ENCODE measurements at regions not wholly inside any gene's neighbourhood (a gene's known extent, or its start where the extent isn't known, plus 50 kb on each side); places are given as distances from the start of the nearest gene placed in this dataset.

- DNase-seq = no peak
- H3K9me3 Mint-ChIP-seq = no peaks in the 10 kb centered on the region
- H3K27me3 Mint-ChIP-seq = peaks cover 3% of the 10 kb centered on the region
- H3K4me3 Mint-ChIP-seq = no peak overlapping the region
- H3K4me1 Mint-ChIP-seq (ENCODE audit: low read depth) = no peaks in the 10 kb centered on the region
- H3K36me3 Mint-ChIP-seq (ENCODE audit: low read depth) = no peaks in the 10 kb centered on the region
- H3K27ac Mint-ChIP-seq = no peak overlapping the region
These were observed 307.3 kb upstream of the CHAC2 start for GRCh38 chr2:53460347-53460746.

DNA sequence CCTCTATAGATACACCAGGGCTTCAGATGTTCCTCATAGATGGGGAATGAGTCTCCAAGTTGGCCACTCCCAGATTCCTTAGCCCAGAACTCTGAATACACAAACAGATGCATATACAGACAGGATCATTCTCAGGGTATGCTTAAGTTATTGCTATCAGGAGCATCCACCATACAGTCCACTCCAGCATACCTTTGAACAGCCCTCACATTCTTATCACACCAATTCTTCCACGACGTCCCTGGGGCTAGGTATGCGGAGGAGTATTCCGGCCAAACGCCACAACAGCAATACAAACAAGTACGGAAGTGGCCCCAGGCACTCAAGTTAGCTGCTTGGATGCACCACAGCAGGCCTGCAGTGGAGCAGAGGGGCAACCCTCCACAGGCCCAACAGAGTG is 312.5 kb upstream of the CHAC2 start:
- Mint-ChIP-seq H3K4me3 (no peak overlapping the region), H3K4me1 (ENCODE audit: low read depth) (no peaks in the 10 kb centered on the region), H3K27me3 (no peaks in the 10 kb centered on the region), H3K36me3 (ENCODE audit: low read depth) (no peaks in the 10 kb centered on the region), H3K27ac (no peak overlapping the region), H3K9me3 (no peaks in the 10 kb centered on the region)
- DNase-seq = no peak

GRCh38 chr2:53452957-53453748 is 314.5 kb upstream of the CHAC2 start:
- Mint-ChIP-seq H3K27ac (no peak overlapping the region), H3K27me3 (no peaks in the 10 kb centered on the region), H3K4me3 (no peak overlapping the region), H3K4me1 (ENCODE audit: low read depth) (no peaks in the 10 kb centered on the region), H3K9me3 (no peaks in the 10 kb centered on the region), H3K36me3 (ENCODE audit: low read depth) (no peaks in the 10 kb centered on the region)
- DNase-seq = no peak

GRCh38 chr2:53452400-53452799 is 315.2 kb upstream of the CHAC2 start:
- Mint-ChIP-seq H3K27me3 (no peaks in the 10 kb centered on the region), H3K9me3 (no peaks in the 10 kb centered on the region), H3K4me3 (no peak overlapping the region), H3K27ac (no peak overlapping the region), H3K36me3 (ENCODE audit: low read depth) (no peaks in the 10 kb centered on the region), H3K4me1 (ENCODE audit: low read depth) (no peaks in the 10 kb centered on the region)
- no peak for DNase-seq

DNA sequence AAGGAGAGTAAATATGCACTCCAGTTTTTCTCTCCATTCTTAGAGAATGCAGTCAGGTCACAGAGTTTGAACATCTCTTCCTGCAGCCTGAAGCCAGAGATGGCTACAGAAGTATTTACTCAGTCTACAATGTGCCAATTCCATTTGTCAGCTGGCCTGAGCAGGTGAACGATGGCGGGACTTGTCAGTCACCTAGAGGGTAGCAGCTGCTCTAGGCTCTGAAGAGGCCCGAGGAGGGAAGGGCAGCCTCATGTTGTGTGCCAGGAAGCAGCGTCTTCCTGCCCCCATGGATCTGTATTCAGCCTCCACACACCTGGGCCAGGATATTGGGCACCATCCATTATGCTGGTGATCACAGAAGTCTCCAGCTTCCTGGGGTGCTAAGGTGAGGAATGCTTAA is 316.7 kb upstream of the CHAC2 start:
- Mint-ChIP-seq H3K4me1 (ENCODE audit: low read depth) (no peaks in the 10 kb centered on the region), H3K9me3 (no peaks in the 10 kb centered on the region), H3K27me3 (no peaks in the 10 kb centered on the region), H3K36me3 (ENCODE audit: low read depth) (no peaks in the 10 kb centered on the region), H3K4me3 (no peak overlapping the region), H3K27ac (no peak overlapping the region)
- no peak for DNase-seq

- Mint-ChIP-seq H3K4me3 (no peak overlapping the region), H3K4me1 (ENCODE audit: low read depth) (peaks cover 7% of the 10 kb centered on the region), H3K9me3 (no peaks in the 10 kb centered on the region), H3K27me3 (peaks cover 6% of the 10 kb centered on the region), H3K27ac (no peak overlapping the region), H3K36me3 (ENCODE audit: low read depth) (no peaks in the 10 kb centered on the region)
- DNase-seq = no peak
These were observed 319.0 kb upstream of the CHAC2 start for GRCh38 chr2:53448591-53448990.

GRCh38 chr2:53448086-53448485 is 319.5 kb upstream of the CHAC2 start:
- H3K4me3 Mint-ChIP-seq = no peak overlapping the region
- no peaks in the 10 kb centered on the region for H3K36me3 Mint-ChIP-seq (ENCODE audit: low read depth)
- peaks cover 7% of the 10 kb centered on the region for H3K4me1 Mint-ChIP-seq (ENCODE audit: low read depth)
- no peak for DNase-seq
- no peaks in the 10 kb centered on the region for H3K9me3 Mint-ChIP-seq
- no peak overlapping the region for H3K27ac Mint-ChIP-seq
- peaks cover 6% of the 10 kb centered on the region for H3K27me3 Mint-ChIP-seq

DNA sequence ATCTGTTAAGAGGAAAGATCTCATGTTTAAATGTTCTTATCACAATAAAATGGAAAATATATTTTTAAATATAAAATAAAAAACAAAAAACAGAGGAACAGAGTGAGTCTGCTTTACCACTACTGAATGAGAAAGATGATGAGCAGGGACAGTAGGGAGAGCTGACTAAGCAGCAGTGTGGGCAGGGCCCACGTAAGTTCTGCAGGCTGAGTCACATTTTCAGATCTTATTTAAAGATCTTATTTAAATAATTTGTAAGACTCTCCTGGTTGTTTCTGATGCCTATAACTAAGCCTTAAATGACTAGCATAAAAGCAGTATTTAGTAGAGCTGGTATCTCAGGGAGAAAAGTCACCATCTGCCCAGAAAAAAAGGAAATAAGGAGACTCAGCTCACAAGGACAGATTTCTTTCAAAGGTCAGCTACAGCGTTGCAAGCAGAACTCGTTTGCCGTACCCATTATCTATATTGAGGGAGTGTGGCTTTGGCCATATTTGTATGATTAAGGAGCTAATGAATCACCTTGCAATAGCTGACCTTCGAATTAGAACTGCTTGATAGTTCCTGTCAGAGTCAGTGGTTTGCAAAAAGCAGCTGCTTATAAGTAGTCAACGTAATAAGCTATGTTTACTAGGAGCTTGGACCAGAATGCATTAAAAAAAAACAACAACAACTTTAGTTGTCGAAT is 322.1 kb upstream of the CHAC2 start:
- peaks cover 6% of the 10 kb centered on the region for H3K27me3 Mint-ChIP-seq
- no peak for DNase-seq
- peaks cover 7% of the 10 kb centered on the region for H3K4me1 Mint-ChIP-seq (ENCODE audit: low read depth)
- H3K36me3 Mint-ChIP-seq (ENCODE audit: low read depth) = no peaks in the 10 kb centered on the region
- no peak overlapping the region for H3K27ac Mint-ChIP-seq
- no peaks in the 10 kb centered on the region for H3K9me3 Mint-ChIP-seq
- H3K4me3 Mint-ChIP-seq = no peak overlapping the region

GRCh38 chr2:53442783-53443182 is 324.8 kb upstream of the CHAC2 start:
- H3K9me3 Mint-ChIP-seq = no peaks in the 10 kb centered on the region
- peaks cover 6% of the 10 kb centered on the region for H3K27me3 Mint-ChIP-seq
- no peak for DNase-seq
- peaks cover 7% of the 10 kb centered on the region for H3K4me1 Mint-ChIP-seq (ENCODE audit: low read depth)
- H3K27ac Mint-ChIP-seq = no peak overlapping the region
- no peaks in the 10 kb centered on the region for H3K36me3 Mint-ChIP-seq (ENCODE audit: low read depth)
- no peak overlapping the region for H3K4me3 Mint-ChIP-seq

GRCh38 chr2:53442093-53442492 is 325.5 kb upstream of the CHAC2 start:
- Mint-ChIP-seq H3K27ac (no peak overlapping the region), H3K4me3 (no peak overlapping the region), H3K27me3 (peaks cover 6% of the 10 kb centered on the region), H3K9me3 (no peaks in the 10 kb centered on the region), H3K36me3 (ENCODE audit: low read depth) (no peaks in the 10 kb centered on the region), H3K4me1 (ENCODE audit: low read depth) (peaks cover 7% of the 10 kb centered on the region)
- no peak for DNase-seq

GRCh38 chr2:53438692-53439091 is 328.9 kb upstream of the CHAC2 start:
- Mint-ChIP-seq H3K4me3 (no peak overlapping the region), H3K36me3 (ENCODE audit: low read depth) (no peaks in the 10 kb centered on the region), H3K4me1 (ENCODE audit: low read depth) (no peaks in the 10 kb centered on the region), H3K27ac (no peak overlapping the region), H3K27me3 (peaks cover 1% of the 10 kb centered on the region), H3K9me3 (no peaks in the 10 kb centered on the region)
- no peak for DNase-seq

DNA sequence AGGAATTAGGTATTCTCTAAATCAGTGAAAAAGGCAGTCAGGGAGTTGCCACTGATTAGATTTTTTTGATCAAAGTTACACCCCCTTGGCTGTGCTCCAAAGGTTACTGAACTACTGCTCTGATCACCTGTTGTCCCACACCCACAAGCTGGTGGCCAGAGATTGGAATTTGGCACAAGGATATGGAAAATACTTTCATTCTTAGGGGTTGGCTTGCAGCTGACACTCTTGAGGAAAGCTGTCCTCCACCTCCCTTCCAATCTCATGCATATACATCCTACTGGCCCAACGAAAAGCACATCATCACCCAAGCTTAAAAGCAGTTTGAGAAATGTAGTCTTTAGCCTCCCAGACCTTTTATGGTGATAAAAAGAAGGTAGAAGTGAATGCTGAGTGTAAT is 329.5 kb upstream of the CHAC2 start:
- H3K27me3 Mint-ChIP-seq = peaks cover 5% of the 10 kb centered on the region
- DNase-seq = no peak
- H3K4me3 Mint-ChIP-seq = no peak overlapping the region
- no peak overlapping the region for H3K27ac Mint-ChIP-seq
- no peaks in the 10 kb centered on the region for H3K9me3 Mint-ChIP-seq
- no peaks in the 10 kb centered on the region for H3K36me3 Mint-ChIP-seq (ENCODE audit: low read depth)
- H3K4me1 Mint-ChIP-seq (ENCODE audit: low read depth) = no peaks in the 10 kb centered on the region

- no peaks in the 10 kb centered on the region for H3K36me3 Mint-ChIP-seq (ENCODE audit: low read depth)
- DNase-seq = no peak
- H3K27me3 Mint-ChIP-seq = peaks cover 5% of the 10 kb centered on the region
- no peak overlapping the region for H3K4me3 Mint-ChIP-seq
- H3K27ac Mint-ChIP-seq = no peak overlapping the region
- H3K4me1 Mint-ChIP-seq (ENCODE audit: low read depth) = no peaks in the 10 kb centered on the region
- H3K9me3 Mint-ChIP-seq = no peaks in the 10 kb centered on the region
These were observed 330.2 kb upstream of the CHAC2 start for GRCh38 chr2:53437371-53437770.

GRCh38 chr2:53436882-53437281 is 330.7 kb upstream of the CHAC2 start:
- no peak for DNase-seq
- no peak overlapping the region for H3K27ac Mint-ChIP-seq
- H3K4me3 Mint-ChIP-seq = no peak overlapping the region
- peaks cover 5% of the 10 kb centered on the region for H3K27me3 Mint-ChIP-seq
- H3K36me3 Mint-ChIP-seq (ENCODE audit: low read depth) = no peaks in the 10 kb centered on the region
- H3K9me3 Mint-ChIP-seq = no peaks in the 10 kb centered on the region
- H3K4me1 Mint-ChIP-seq (ENCODE audit: low read depth) = no peaks in the 10 kb centered on the region

- Mint-ChIP-seq H3K4me1 (ENCODE audit: low read depth) (no peaks in the 10 kb centered on the region), H3K27me3 (peaks cover 5% of the 10 kb centered on the region), H3K36me3 (ENCODE audit: low read depth) (no peaks in the 10 kb centered on the region), H3K27ac (no peak overlapping the region), H3K9me3 (no peaks in the 10 kb centered on the region), H3K4me3 (no peak overlapping the region)
- no peak for DNase-seq
These were observed 332.0 kb upstream of the CHAC2 start for GRCh38 chr2:53435610-53436009.
